GM06990 (cell line): ENCODE measurements at regions not wholly inside any gene's neighbourhood (a gene's known extent, or its start where the extent isn't known, plus 50 kb on each side); places are given as distances from the start of the nearest gene placed in this dataset.

Source experiments
- DNase-seq: peaks from one replicate; pipeline ENCODE4 v3.0.0-alpha.2; 2011; ENCODE audit not compliant: insufficient read length; ENCODE audit errors: extremely low read depth
- H3K27me3 ChIP-seq: replicated peaks from 2 replicates; pipeline ENCODE4 v1.6.0; 2011; ENCODE audit warnings: low read length; ENCODE audit not compliant: control insufficient read depth, insufficient read depth
- H3K36me3 ChIP-seq: 2 replicates; pipeline ENCODE4 v1.5.1; 2011; ENCODE audit warnings: low read length; ENCODE audit not compliant: control insufficient read depth, insufficient read depth
- H3K4me3 ChIP-seq: replicated peaks from 2 replicates; pipeline ENCODE4 v1.5.1; 2011; ENCODE audit warnings: low read depth, mild to moderate bottlenecking, control low read depth, low read length
- TF ChIP-seq, protein P1 (sequence below): IDR thresholded peaks from 2 replicates; pipeline ENCODE4 v1.5.1; 2011; ENCODE audit warnings: low read length, control low read depth, mild to moderate bottlenecking, inconsistent platforms; ENCODE audit not compliant: insufficient read depth, poor library complexity, severe bottlenecking

DNA sequence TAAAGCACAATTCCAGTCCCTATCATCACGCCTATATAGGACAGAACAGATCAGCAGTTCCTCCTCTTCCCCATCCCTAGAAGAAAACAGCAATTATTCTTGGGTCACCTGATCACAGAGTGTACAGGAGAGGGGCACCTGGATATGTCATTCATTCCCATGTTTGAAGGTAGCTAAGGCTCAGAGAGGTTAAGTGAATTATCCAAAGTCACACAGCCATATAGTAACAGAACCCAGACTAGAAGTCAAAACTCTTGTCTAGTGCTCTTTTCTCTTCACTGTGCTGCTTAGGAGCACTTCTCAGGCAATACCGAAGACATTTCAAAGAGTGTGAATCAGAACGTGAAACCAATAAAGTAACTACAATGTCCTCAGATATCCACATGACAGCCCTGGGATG, 93.0 kb upstream of the ATL2 start:
- Histone ChIP-seq H3K27me3 (no peaks in the 10 kb centered on the region), H3K4me3 (no peak overlapping the region), H3K36me3 (no peaks in the 10 kb centered on the region)
- DNase-seq, result no peak
- TF ChIP-seq, protein P1, sequence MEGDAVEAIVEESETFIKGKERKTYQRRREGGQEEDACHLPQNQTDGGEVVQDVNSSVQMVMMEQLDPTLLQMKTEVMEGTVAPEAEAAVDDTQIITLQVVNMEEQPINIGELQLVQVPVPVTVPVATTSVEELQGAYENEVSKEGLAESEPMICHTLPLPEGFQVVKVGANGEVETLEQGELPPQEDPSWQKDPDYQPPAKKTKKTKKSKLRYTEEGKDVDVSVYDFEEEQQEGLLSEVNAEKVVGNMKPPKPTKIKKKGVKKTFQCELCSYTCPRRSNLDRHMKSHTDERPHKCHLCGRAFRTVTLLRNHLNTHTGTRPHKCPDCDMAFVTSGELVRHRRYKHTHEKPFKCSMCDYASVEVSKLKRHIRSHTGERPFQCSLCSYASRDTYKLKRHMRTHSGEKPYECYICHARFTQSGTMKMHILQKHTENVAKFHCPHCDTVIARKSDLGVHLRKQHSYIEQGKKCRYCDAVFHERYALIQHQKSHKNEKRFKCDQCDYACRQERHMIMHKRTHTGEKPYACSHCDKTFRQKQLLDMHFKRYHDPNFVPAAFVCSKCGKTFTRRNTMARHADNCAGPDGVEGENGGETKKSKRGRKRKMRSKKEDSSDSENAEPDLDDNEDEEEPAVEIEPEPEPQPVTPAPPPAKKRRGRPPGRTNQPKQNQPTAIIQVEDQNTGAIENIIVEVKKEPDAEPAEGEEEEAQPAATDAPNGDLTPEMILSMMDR, result no peak

DNA sequence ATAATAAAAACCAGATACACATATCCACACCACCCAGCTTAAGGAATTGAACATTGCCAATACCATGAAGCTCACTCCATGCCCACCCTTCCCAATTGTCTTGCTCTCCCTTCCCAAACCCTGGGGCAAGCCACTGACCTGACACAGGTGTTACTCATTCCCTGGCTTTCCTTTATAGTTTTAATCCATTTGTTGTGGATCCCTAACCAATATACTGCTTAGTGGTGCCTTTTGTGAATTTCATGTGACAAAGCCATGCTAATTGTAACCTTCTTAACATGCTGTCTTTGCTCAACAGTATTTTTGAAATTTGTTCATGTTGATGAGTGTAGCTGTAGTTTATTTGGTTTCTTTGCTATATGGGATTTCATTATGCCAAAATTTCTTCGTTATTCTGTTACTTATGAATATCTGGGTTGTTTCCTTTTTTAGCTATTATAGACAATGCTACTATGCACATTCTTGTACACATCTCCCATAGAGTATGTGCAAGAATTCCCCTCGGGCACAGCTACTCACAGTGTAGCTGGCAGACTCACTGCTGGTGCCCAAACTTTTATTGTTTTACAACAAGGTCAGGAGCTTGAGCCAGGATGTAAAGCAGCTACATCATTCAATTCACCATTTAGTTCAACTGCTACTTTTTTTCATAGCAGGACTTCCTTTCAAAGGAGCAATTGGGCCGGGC, 90.8 kb upstream of the ATL2 start:
- Histone ChIP-seq H3K4me3 (no peak overlapping the region), H3K36me3 (no peaks in the 10 kb centered on the region), H3K27me3 (no peaks in the 10 kb centered on the region)
- DNase-seq, result no peak
- TF ChIP-seq, protein P1, result no peak

DNA sequence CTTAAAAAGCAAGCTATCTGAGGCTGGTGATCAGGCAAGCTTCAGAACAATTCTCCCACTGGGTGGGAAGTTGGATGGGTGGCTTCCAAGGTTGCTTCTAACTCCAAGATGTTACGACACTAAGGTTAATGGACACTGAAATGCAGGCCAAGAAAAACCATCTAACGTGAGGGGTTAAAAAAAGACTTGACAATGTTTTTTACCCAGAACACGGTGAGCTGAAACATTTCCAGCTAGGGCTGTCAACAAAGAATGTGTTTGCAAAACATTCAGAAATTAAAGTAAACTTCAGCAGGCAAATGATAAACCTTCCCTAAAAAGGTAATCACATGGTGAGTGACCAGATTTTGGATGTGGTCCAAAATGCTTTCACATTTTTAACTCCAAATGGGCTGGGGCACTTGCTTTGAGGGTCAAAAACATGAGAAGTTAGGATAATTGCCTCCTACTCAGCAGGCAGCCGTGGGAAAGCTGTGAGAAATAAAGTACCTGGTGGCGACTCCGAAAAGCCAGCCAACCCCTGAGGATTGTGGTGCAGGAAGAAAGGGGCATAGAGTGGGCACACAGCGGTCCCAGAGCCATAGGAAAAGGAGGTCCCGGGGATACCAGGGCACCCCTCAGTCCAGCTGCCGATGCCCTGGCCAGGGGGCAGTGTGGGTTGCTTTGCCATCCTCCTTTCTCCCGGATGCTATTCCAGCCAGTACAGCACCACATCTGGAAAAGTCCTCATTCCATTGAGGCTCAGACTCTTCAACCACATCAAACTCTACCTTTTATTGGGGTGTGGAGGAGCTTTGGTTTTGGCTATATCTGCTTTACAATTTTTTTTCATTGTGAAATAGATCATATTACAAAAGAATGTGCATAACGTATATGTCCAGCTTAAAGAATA, 90.0 kb upstream of the ATL2 start:
- H3K36me3 ChIP-seq, result no peaks in the 10 kb centered on the region
- H3K4me3 ChIP-seq, result no peak overlapping the region
- no peaks in the 10 kb centered on the region for H3K27me3 ChIP-seq
- no peak for DNase-seq
- TF ChIP-seq, protein P1, result no peak

DNA sequence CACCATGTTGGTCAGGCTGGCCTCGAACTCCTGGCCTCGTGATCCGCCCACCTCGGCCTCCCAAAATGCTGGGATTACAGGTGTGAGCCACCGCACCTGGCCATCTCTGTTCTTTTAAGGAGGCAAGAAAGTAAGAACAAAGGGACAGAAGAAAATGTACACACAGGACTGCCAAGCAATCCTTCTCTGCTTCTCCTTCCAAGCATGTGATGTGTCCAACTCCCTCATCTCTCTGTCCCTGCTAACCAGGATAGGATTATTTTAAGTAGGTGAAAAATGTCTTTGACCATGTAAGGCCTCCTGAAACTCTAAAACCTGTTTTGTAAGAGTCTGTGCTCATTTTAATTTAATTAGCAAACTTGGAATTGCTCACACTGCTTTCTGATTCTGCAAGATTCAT, 89.3 kb upstream of the ATL2 start:
- H3K4me3 ChIP-seq, result no peak overlapping the region
- no peaks in the 10 kb centered on the region for H3K27me3 ChIP-seq
- H3K36me3 ChIP-seq, result no peaks in the 10 kb centered on the region
- no peak for DNase-seq
- TF ChIP-seq, protein P1, result no peak

DNA sequence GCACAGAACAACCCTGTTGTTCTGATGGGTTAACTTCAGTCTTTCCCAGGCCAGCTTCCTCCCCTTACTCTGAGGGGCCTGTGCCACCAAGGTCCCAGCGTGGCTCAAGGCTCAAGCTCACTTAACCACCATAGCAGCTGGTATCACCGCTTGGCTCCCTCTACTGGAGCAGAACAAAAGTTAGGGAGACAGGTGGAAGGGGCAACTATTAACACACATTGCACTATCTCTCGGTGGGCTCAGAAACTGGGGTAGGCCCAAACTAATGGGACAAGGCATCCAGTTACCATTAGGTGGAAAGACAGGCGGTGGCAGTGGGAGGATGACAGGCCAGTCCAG, 88.7 kb upstream of the ATL2 start:
- TF ChIP-seq, protein P1, result peak; percentile 75
- Histone ChIP-seq H3K27me3 (no peaks in the 10 kb centered on the region), H3K4me3 (no peak overlapping the region), H3K36me3 (no peaks in the 10 kb centered on the region)
- no peak for DNase-seq
